ENCODE measurements at regions not wholly inside any gene's neighbourhood (a gene's known extent, or its start where the extent isn't known, plus 50 kb on each side); places are given as distances from the start of the nearest gene placed in this dataset.

GRCh38 chr6:2363211-2363610 lies 117.8 kb upstream of the GMDS start:
- no peak for TF ChIP-seq POLR2A (IDR thresholded peaks at IDR 0.05; ENCODE audit: extremely low read depth, insufficient read length)
- TF ChIP-seq CTCF (IDR thresholded peaks at IDR 0.05; ENCODE audit: low read depth, low read length), result no peak

All from NB4 (cell line).